ENCODE measurements at regions not wholly inside any gene's neighbourhood (a gene's known extent, or its start where the extent isn't known, plus 50 kb on each side); places are given as distances from the start of the nearest gene placed in this dataset.

- TF ChIP-seq CTCF (conservative IDR thresholded peaks at IDR 0.05) (no peak), ZFX (IDR thresholded peaks at IDR 0.05) (no peak)
These were observed 167.3 kb upstream of the NANOGP8 start for GRCh38 chr15:35252351-35252865.
